A673 (cell line): ENCODE measurements at regions not wholly inside any gene's neighbourhood (a gene's known extent, or its start where the extent isn't known, plus 50 kb on each side); places are given as distances from the start of the nearest gene placed in this dataset.

ENCODE experiments used
- BruUV-seq: library from RNA; stranded (reverse); fragments of 400-500 nt; replicated peaks from 2 replicates; lab custom pipeline; 2021; lab: Mats Ljungman, UMichigan
- CTCF ChIA-PET: fragments of 300-600 bp; sonication (Branson Sonifier 250); formaldehyde crosslinking; loops from one replicate; lab custom pipeline; 2022; ENCODE audit warnings: antibody characterized with exemption; lab: Charles Lee
- POLR2A ChIA-PET: fragments of 300-600 bp; sonication (Branson Sonifier 250); formaldehyde crosslinking; loops from one replicate; lab custom pipeline; 2022; ENCODE audit warnings: antibody characterized with exemption; ENCODE audit not compliant: low non-redundant PET; lab: Charles Lee
- DNase-seq: peaks from one replicate; pipeline ENCODE4 v3.0.0-alpha.2; 2015; ENCODE audit warnings: low spot score
- H3K27ac ChIP-seq: fragments of 200-600 bp; sonication (generic); 2 replicates; pipeline ENCODE4 v1.5.1; 2016; ENCODE audit warnings: mixed run types, low read depth, mild to moderate bottlenecking, mixed read lengths, antibody characterized with exemption, low read length; ENCODE audit not compliant: poor library complexity, severe bottlenecking
- H3K27me3 ChIP-seq: fragments of 200-600 bp; sonication (generic); replicated peaks from 2 replicates; pipeline ENCODE4 v1.6.1; 2017; ENCODE audit warnings: mixed run types, low read depth, mild to moderate bottlenecking, mixed read lengths, antibody characterized with exemption, low read length; ENCODE audit not compliant: insufficient read depth, poor library complexity
- H3K36me3 ChIP-seq: fragments of 200-600 bp; sonication (generic); 2 replicates; pipeline ENCODE4 v1.6.1; 2016; ENCODE audit warnings: mixed run types, mild to moderate bottlenecking, mixed read lengths, antibody characterized with exemption, low read length; ENCODE audit not compliant: insufficient read depth, poor library complexity, severe bottlenecking
- H3K4me1 ChIP-seq: fragments of 200-600 bp; sonication (generic); 2 replicates; pipeline ENCODE4 v1.6.1; 2017; ENCODE audit warnings: mixed run types, mild to moderate bottlenecking, mixed read lengths, antibody characterized with exemption, low read length; ENCODE audit not compliant: insufficient read depth, poor library complexity, severe bottlenecking
- H3K4me3 ChIP-seq: fragments of 200-600 bp; sonication (generic); 2 replicates; pipeline ENCODE4 v1.5.1; 2016; ENCODE audit warnings: low read depth, mixed run types, mild to moderate bottlenecking, mixed read lengths, low read length; ENCODE audit not compliant: poor library complexity, severe bottlenecking
- H3K9me3 ChIP-seq: fragments of 200-600 bp; sonication (generic); 2 replicates; pipeline ENCODE4 v1.6.1; 2016; ENCODE audit warnings: mixed run types, low read depth, mild to moderate bottlenecking, mixed read lengths, antibody characterized with exemption, low read length; ENCODE audit not compliant: poor library complexity, severe bottlenecking
- CTCF ChIP-seq: fragments of 300-800, 200-600 bp; sonication (generic); conservative IDR thresholded peaks from 2 replicates; pipeline ENCODE4 v1.5.1; 2017; ENCODE audit warnings: low read depth, mild to moderate bottlenecking, antibody characterized with exemption, low read length, moderate library complexity, mixed read lengths
- EZH2 ChIP-seq: fragments of 200-600 bp; sonication (generic); IDR thresholded peaks from 2 replicates; pipeline ENCODE4 v1.6.1; 2017; ENCODE audit warnings: borderline replicate concordance, low read depth, mild to moderate bottlenecking, mixed read lengths, antibody characterized with exemption, low read length; ENCODE audit not compliant: poor library complexity, severe bottlenecking
- intact Hi-C: fragments of 100-400 bp; cut with micrococcal nuclease; formaldehyde crosslinking; loops from one replicate; pipeline ENCODE4 v1.10.0; 2022; ENCODE audit not compliant: unreplicated experiment

DNA sequence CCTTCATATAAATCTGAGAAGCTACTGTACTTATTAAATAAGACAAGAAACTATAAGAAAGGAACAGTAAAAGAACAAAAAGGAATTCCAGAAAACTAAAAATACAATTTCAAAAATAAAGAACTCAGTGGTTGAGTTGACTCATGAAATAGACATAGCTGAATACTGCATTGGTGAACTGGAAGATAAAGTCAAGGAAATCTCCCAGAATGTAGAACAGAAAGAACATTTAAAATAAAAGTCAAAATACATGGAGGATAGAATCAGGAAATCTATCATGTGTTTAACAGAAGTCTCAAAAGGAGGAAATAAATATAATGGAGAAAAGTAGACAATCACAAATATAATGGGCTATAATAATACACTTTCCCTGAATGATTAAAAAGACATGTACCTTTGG, 136.4 kb upstream of the PMFBP1 start:
- POLR2A ChIA-PET: no interaction called here
- H3K27me3 ChIP-seq: no peaks in the 10 kb centered on the region
- intact Hi-C loops: no loop called here
- CTCF ChIA-PET: no interaction called here
- no peak overlapping the region for H3K4me3 ChIP-seq
- H3K27ac ChIP-seq: no peak overlapping the region
- no TSS peak for BruUV-seq
- no peak for DNase-seq
- no peaks in the 10 kb centered on the region for H3K36me3 ChIP-seq
- no peaks in the 10 kb centered on the region for H3K9me3 ChIP-seq
- no peaks in the 10 kb centered on the region for H3K4me1 ChIP-seq
- no peak for TF ChIP-seq CTCF

- Histone ChIP-seq H3K4me1 (no peaks in the 10 kb centered on the region), H3K9me3 (no peaks in the 10 kb centered on the region), H3K36me3 (no peaks in the 10 kb centered on the region), H3K27ac (no peak overlapping the region), H3K4me3 (no peak overlapping the region), H3K27me3 (no peaks in the 10 kb centered on the region)
- POLR2A ChIA-PET: no interaction called here
- no TSS peak for BruUV-seq
- DNase-seq: no peak
- TF ChIP-seq EZH2: no peak
- no peak for TF ChIP-seq CTCF
- CTCF ChIA-PET: no interaction called here
- intact Hi-C loops: no loop called here
Observed at GRCh38 chr16:72302332-72302731, 130.4 kb upstream of the PMFBP1 start.

DNA sequence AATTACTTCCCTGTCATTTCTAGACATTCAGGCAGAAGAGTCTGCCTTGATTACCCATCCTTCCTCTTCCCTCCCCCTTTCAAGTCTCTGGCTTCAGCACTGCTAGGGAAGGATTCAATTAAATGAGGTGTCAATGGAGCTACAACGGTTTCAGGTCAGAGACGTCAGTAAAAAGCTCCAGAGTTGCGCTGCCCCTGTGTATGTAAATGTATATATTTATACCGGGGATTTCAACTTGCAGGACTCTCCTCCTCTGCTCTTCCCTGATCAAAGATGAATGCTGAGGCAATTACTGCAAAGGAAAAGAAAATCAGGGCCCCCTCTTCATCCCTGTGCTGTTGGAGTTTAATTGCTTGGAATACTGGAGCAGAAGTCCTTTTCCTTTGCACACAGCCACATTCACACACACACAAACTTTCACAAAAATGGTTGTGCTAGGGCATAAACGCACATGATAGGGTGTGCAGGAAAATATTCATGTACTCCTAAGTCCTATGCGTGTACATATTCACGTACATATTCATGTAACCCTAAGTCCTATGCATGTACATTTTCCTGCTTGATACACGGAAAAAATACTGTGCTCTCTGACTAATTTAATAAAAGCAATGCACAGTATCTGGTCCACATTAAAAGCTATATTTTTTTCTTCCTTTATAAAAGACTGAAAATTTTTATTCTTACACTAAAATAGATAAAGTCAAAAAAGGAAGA, 129.7 kb upstream of the PMFBP1 start:
- no peak for TF ChIP-seq CTCF
- TF ChIP-seq EZH2: no peak
- CTCF ChIA-PET: no interaction called here
- intact Hi-C loops: no loop called here
- POLR2A ChIA-PET: no interaction called here
- no peak overlapping the region for H3K27ac ChIP-seq
- H3K36me3 ChIP-seq: no peaks in the 10 kb centered on the region
- DNase-seq: no peak
- no peaks in the 10 kb centered on the region for H3K27me3 ChIP-seq
- no TSS peak for BruUV-seq
- no peaks in the 10 kb centered on the region for H3K4me1 ChIP-seq
- H3K9me3 ChIP-seq: no peaks in the 10 kb centered on the region
- no peak overlapping the region for H3K4me3 ChIP-seq
